NCI-H2227 (cell line): ENCODE measurements at regions not wholly inside any gene's neighbourhood (a gene's known extent, or its start where the extent isn't known, plus 50 kb on each side); places are given as distances from the start of the nearest gene placed in this dataset.
"Not testable (repeated sequence)": the region's sequence is repeated elsewhere in the genome, so short reads cannot be mapped to it uniquely, and the experiment has no call there.

Experiments
- DNase-seq: peaks from one replicate; lab custom pipeline; 2025; ENCODE audit not compliant: unreplicated experiment; lab: John Stamatoyannopoulos, UW

GRCh38 chr6:8973395-8973794 is 538.0 kb upstream of the SLC35B3 start:
- no peak for DNase-seq

GRCh38 chr6:8969747-8970146 is 534.4 kb upstream of the SLC35B3 start:
- no peak for DNase-seq

- no peak for DNase-seq
Measured at GRCh38 chr6:8958894-8959511, 523.7 kb upstream of the SLC35B3 start.

GRCh38 chr6:8953310-8953709 is 518.0 kb upstream of the SLC35B3 start:
- no peak for DNase-seq

GRCh38 chr6:8948733-8949132 is 513.4 kb upstream of the SLC35B3 start:
- no peak for DNase-seq

GRCh38 chr6:8947900-8948299 is 512.6 kb upstream of the SLC35B3 start:
- no peak for DNase-seq

GRCh38 chr6:8944548-8944947 is 509.2 kb upstream of the SLC35B3 start:
- DNase-seq: no peak

GRCh38 chr6:8943073-8943472 is 507.7 kb upstream of the SLC35B3 start:
- no peak for DNase-seq

- no peak for DNase-seq
Measured at GRCh38 chr6:8941577-8941976, 506.2 kb upstream of the SLC35B3 start.

GRCh38 chr6:8940356-8940755 is 505.0 kb upstream of the SLC35B3 start:
- DNase-seq: no peak

- DNase-seq: no peak
Measured at GRCh38 chr6:8939615-8940014, 504.3 kb upstream of the SLC35B3 start.

GRCh38 chr6:8934318-8934717 is 499.0 kb upstream of the SLC35B3 start:
- DNase-seq: no peak

GRCh38 chr6:8930009-8930408 is 494.7 kb upstream of the SLC35B3 start:
- no peak for DNase-seq

GRCh38 chr6:8920244-8920643 is 484.9 kb upstream of the SLC35B3 start:
- not testable (repeated sequence) for DNase-seq

GRCh38 chr6:8918196-8918595 is 482.9 kb upstream of the SLC35B3 start:
- DNase-seq: no peak

- peak; percentile 50 for DNase-seq
Measured at GRCh38 chr6:8914700-8915099, 479.4 kb upstream of the SLC35B3 start.

GRCh38 chr6:8908638-8909037 is 473.3 kb upstream of the SLC35B3 start:
- DNase-seq: no peak

GRCh38 chr6:8906699-8907098 is 471.4 kb upstream of the SLC35B3 start:
- no peak for DNase-seq

GRCh38 chr6:8905757-8906156 is 470.4 kb upstream of the SLC35B3 start:
- DNase-seq: no peak

GRCh38 chr6:8904754-8905153 is 469.4 kb upstream of the SLC35B3 start:
- no peak for DNase-seq

GRCh38 chr6:8900056-8900455 is 464.7 kb upstream of the SLC35B3 start:
- no peak for DNase-seq

- DNase-seq: no peak
Measured at GRCh38 chr6:8889514-8889913, 454.2 kb upstream of the SLC35B3 start.

- no peak for DNase-seq
Measured at GRCh38 chr6:8888468-8888867, 453.1 kb upstream of the SLC35B3 start.

- DNase-seq: no peak
Measured at GRCh38 chr6:8881663-8882062, 446.3 kb upstream of the SLC35B3 start.
